ENCODE measurements at regions not wholly inside any gene's neighbourhood (a gene's known extent, or its start where the extent isn't known, plus 50 kb on each side); places are given as distances from the start of the nearest gene placed in this dataset.

GRCh38 chr5:105807951-105808350, 1862.8 kb downstream of the EFNA5 start:
- no peaks in the 10 kb centered on the region for H3K36me3 ChIP-seq (replicated peaks; ENCODE audit: low read depth, low read length)
- H3K4me1 ChIP-seq (ENCODE audit: low read length), result no peaks in the 10 kb centered on the region
- no peaks in the 10 kb centered on the region for H3K9me3 ChIP-seq (ENCODE audit: insufficient read depth, low read length)
- H3K27me3 ChIP-seq (ENCODE audit: low read depth, low read length), result no peaks in the 10 kb centered on the region
- H2AFZ ChIP-seq (ENCODE audit: low read depth, low read length), result no peak overlapping the region
- TF ChIP-seq EZH2phosphoT487 (IDR thresholded peaks at IDR 0.05; ENCODE audit: low read depth), result no peak
- no peak for TF ChIP-seq CTCF (IDR thresholded peaks at IDR 0.05; ENCODE audit: low read depth, low read length)
- H3K4me3 ChIP-seq (ENCODE audit: low read length), result no peak overlapping the region
- H3K9ac ChIP-seq (ENCODE audit: low read length), result no peak overlapping the region
- H3K27ac ChIP-seq (ENCODE audit: low read length), result no peak overlapping the region
- no peaks in the 10 kb centered on the region for H4K20me1 ChIP-seq (ENCODE audit: insufficient read depth, low read length)
- H3K4me2 ChIP-seq (ENCODE audit: low read length), result no peak overlapping the region
- no peaks in the 10 kb centered on the region for H3K79me2 ChIP-seq (ENCODE audit: low read length)

- Histone ChIP-seq H3K27me3 (ENCODE audit: low read depth, low read length) (no peaks in the 10 kb centered on the region), H4K20me1 (ENCODE audit: insufficient read depth, low read length) (no peaks in the 10 kb centered on the region), H3K27ac (ENCODE audit: low read length) (no peak overlapping the region), H3K4me3 (ENCODE audit: low read length) (no peak overlapping the region), H3K4me2 (ENCODE audit: low read length) (no peak overlapping the region), H2AFZ (ENCODE audit: low read depth, low read length) (no peak overlapping the region), H3K36me3 (replicated peaks; ENCODE audit: low read depth, low read length) (no peaks in the 10 kb centered on the region), H3K4me1 (ENCODE audit: low read length) (no peaks in the 10 kb centered on the region), H3K79me2 (ENCODE audit: low read length) (no peaks in the 10 kb centered on the region), H3K9ac (ENCODE audit: low read length) (no peak overlapping the region), H3K9me3 (ENCODE audit: insufficient read depth, low read length) (no peaks in the 10 kb centered on the region)
- no peak for TF ChIP-seq CTCF (IDR thresholded peaks at IDR 0.05; ENCODE audit: low read depth, low read length)
- TF ChIP-seq EZH2phosphoT487 (IDR thresholded peaks at IDR 0.05; ENCODE audit: low read depth), result no peak
Measured at GRCh38 chr5:105807290-105807689, 1863.4 kb downstream of the EFNA5 start.

- Histone ChIP-seq H3K9me3 (ENCODE audit: insufficient read depth, low read length) (no peaks in the 10 kb centered on the region), H3K9ac (ENCODE audit: low read length) (no peak overlapping the region), H3K27ac (ENCODE audit: low read length) (no peak overlapping the region), H3K79me2 (ENCODE audit: low read length) (no peaks in the 10 kb centered on the region), H3K4me2 (ENCODE audit: low read length) (no peak overlapping the region), H3K4me3 (ENCODE audit: low read length) (no peak overlapping the region), H2AFZ (ENCODE audit: low read depth, low read length) (no peak overlapping the region), H3K4me1 (ENCODE audit: low read length) (no peaks in the 10 kb centered on the region), H4K20me1 (ENCODE audit: insufficient read depth, low read length) (no peaks in the 10 kb centered on the region), H3K36me3 (replicated peaks; ENCODE audit: low read depth, low read length) (no peaks in the 10 kb centered on the region), H3K27me3 (ENCODE audit: low read depth, low read length) (no peaks in the 10 kb centered on the region)
- TF ChIP-seq CTCF (IDR thresholded peaks at IDR 0.05; ENCODE audit: low read depth, low read length) (no peak), EZH2phosphoT487 (IDR thresholded peaks at IDR 0.05; ENCODE audit: low read depth) (no peak)
Measured at GRCh38 chr5:105806596-105806995, 1864.1 kb downstream of the EFNA5 start.

- H3K4me1 ChIP-seq (ENCODE audit: low read length), result no peaks in the 10 kb centered on the region
- no peaks in the 10 kb centered on the region for H3K36me3 ChIP-seq (replicated peaks; ENCODE audit: low read depth, low read length)
- no peak overlapping the region for H3K4me3 ChIP-seq (ENCODE audit: low read length)
- TF ChIP-seq EZH2phosphoT487 (IDR thresholded peaks at IDR 0.05; ENCODE audit: low read depth) (no peak), CTCF (IDR thresholded peaks at IDR 0.05; ENCODE audit: low read depth, low read length) (no peak)
- H3K4me2 ChIP-seq (ENCODE audit: low read length), result no peak overlapping the region
- no peaks in the 10 kb centered on the region for H3K79me2 ChIP-seq (ENCODE audit: low read length)
- no peaks in the 10 kb centered on the region for H3K27me3 ChIP-seq (ENCODE audit: low read depth, low read length)
- H2AFZ ChIP-seq (ENCODE audit: low read depth, low read length), result no peak overlapping the region
- H3K9me3 ChIP-seq (ENCODE audit: insufficient read depth, low read length), result no peaks in the 10 kb centered on the region
- no peak overlapping the region for H3K9ac ChIP-seq (ENCODE audit: low read length)
- H4K20me1 ChIP-seq (ENCODE audit: insufficient read depth, low read length), result no peaks in the 10 kb centered on the region
- H3K27ac ChIP-seq (ENCODE audit: low read length), result no peak overlapping the region
Measured at GRCh38 chr5:105803431-105803830, 1867.3 kb downstream of the EFNA5 start.
